ENCODE measurements at regions not wholly inside any gene's neighbourhood (a gene's known extent, or its start where the extent isn't known, plus 50 kb on each side); places are given as distances from the start of the nearest gene placed in this dataset.

DNA sequence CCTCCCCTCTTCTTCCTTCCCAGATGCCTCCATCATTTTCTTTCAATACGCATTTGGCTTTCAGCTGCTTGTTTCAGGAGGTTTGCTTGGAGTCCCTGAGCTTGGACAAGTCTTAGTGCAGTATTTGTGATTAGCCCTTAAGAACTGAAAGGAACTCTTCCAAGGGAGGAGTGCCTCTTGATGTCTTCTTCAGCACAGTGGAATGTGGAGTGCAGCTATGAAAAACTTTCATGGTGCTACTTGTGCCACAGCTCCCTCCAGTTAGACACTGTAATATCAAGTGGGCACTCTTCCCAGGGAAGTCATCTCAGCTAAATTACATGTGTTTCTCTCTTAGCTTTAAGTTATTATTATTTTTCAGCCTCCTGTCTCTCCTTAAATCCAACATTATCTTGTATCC is 173.1 kb downstream of the NECTIN3 start:
- H3K9me3 ChIP-seq (ENCODE audit: control insufficient read depth, insufficient read depth, low read depth, low read length), result no peaks in the 10 kb centered on the region
- TF ChIP-seq ZNF624 (tag by site-specific recombination; IDR thresholded peaks at IDR 0.05), result no peak
- TF ChIP-seq, protein P1, sequence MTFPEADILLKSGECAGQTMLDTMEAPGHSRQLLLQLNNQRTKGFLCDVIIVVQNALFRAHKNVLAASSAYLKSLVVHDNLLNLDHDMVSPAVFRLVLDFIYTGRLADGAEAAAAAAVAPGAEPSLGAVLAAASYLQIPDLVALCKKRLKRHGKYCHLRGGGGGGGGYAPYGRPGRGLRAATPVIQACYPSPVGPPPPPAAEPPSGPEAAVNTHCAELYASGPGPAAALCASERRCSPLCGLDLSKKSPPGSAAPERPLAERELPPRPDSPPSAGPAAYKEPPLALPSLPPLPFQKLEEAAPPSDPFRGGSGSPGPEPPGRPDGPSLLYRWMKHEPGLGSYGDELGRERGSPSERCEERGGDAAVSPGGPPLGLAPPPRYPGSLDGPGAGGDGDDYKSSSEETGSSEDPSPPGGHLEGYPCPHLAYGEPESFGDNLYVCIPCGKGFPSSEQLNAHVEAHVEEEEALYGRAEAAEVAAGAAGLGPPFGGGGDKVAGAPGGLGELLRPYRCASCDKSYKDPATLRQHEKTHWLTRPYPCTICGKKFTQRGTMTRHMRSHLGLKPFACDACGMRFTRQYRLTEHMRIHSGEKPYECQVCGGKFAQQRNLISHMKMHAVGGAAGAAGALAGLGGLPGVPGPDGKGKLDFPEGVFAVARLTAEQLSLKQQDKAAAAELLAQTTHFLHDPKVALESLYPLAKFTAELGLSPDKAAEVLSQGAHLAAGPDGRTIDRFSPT (tag by site-specific recombination; IDR thresholded peaks at IDR 0.05), result no peak
- TF ChIP-seq, protein P2, sequence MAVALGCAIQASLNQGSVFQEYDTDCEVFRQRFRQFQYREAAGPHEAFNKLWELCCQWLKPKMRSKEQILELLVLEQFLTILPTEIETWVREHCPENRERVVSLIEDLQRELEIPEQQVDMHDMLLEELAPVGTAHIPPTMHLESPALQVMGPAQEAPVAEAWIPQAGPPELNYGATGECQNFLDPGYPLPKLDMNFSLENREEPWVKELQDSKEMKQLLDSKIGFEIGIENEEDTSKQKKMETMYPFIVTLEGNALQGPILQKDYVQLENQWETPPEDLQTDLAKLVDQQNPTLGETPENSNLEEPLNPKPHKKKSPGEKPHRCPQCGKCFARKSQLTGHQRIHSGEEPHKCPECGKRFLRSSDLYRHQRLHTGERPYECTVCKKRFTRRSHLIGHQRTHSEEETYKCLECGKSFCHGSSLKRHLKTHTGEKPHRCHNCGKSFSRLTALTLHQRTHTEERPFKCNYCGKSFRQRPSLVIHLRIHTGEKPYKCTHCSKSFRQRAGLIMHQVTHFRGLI (tag by site-specific recombination; IDR thresholded peaks at IDR 0.05), result no peak
- no peak for TF ChIP-seq ZNF473 (tag by site-specific recombination; IDR thresholded peaks at IDR 0.05)
- TF ChIP-seq SP2 (tag by site-specific recombination; IDR thresholded peaks at IDR 0.05), result no peak
- no peaks in the 10 kb centered on the region for H3K4me1 ChIP-seq (ENCODE audit: control insufficient read depth, insufficient read depth, low read length)
- no peak overlapping the region for H3K27ac ChIP-seq (ENCODE audit: extremely low read depth, low read depth, low read length)
- POLR2A ChIA-PET, result no interaction called here
- H3K4me3 ChIP-seq (ENCODE audit: low read depth, low read length), result no peak overlapping the region
- CTCF ChIA-PET, result no interaction called here
- H3K36me3 ChIP-seq (ENCODE audit: control insufficient read depth in 2 of 2, insufficient read depth in 1 of 2, low read length in 2 of 2), result no peaks in the 10 kb centered on the region

GRCh38 chr3:111246967-111247760 is 175.5 kb downstream of the NECTIN3 start:
- Histone ChIP-seq H3K4me3 (ENCODE audit: low read depth, low read length) (no peak overlapping the region), H3K36me3 (ENCODE audit: control insufficient read depth in 2 of 2, insufficient read depth in 1 of 2, low read length in 2 of 2) (no peaks in the 10 kb centered on the region), H3K9me3 (ENCODE audit: control insufficient read depth, insufficient read depth, low read depth, low read length) (no peaks in the 10 kb centered on the region), H3K27ac (ENCODE audit: extremely low read depth, low read depth, low read length) (no peak overlapping the region), H3K4me1 (ENCODE audit: control insufficient read depth, insufficient read depth, low read length) (no peaks in the 10 kb centered on the region)
- no peak for TF ChIP-seq ZNF677 (tag by site-specific recombination; IDR thresholded peaks at IDR 0.05)
- TF ChIP-seq, protein P3, sequence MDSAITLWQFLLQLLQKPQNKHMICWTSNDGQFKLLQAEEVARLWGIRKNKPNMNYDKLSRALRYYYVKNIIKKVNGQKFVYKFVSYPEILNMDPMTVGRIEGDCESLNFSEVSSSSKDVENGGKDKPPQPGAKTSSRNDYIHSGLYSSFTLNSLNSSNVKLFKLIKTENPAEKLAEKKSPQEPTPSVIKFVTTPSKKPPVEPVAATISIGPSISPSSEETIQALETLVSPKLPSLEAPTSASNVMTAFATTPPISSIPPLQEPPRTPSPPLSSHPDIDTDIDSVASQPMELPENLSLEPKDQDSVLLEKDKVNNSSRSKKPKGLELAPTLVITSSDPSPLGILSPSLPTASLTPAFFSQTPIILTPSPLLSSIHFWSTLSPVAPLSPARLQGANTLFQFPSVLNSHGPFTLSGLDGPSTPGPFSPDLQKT (IDR thresholded peaks at IDR 0.05; ENCODE audit: borderline replicate concordance, low read depth, low read length), result no peak
- no peak for TF ChIP-seq ZNF701 (tag by site-specific recombination; IDR thresholded peaks at IDR 0.05)
- TF ChIP-seq ZFP3 (tag by site-specific recombination; IDR thresholded peaks at IDR 0.05; ENCODE audit: low read depth), result no peak
- TF ChIP-seq ZNF214 (tag by site-specific recombination; IDR thresholded peaks at IDR 0.05; ENCODE audit: borderline replicate concordance), result no peak
- TF ChIP-seq ZNF658 (tag by site-specific recombination; IDR thresholded peaks at IDR 0.05), result no peak
- TF ChIP-seq ZBTB26 (tag by site-specific recombination; optimal IDR thresholded peaks at IDR 0.05), result no peak
- TF ChIP-seq, protein P4, sequence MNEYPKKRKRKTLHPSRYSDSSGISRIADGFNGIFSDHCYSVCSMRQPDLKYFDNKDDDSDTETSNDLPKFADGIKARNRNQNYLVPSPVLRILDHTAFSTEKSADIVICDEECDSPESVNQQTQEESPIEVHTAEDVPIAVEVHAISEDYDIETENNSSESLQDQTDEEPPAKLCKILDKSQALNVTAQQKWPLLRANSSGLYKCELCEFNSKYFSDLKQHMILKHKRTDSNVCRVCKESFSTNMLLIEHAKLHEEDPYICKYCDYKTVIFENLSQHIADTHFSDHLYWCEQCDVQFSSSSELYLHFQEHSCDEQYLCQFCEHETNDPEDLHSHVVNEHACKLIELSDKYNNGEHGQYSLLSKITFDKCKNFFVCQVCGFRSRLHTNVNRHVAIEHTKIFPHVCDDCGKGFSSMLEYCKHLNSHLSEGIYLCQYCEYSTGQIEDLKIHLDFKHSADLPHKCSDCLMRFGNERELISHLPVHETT (tag by site-specific recombination; IDR thresholded peaks at IDR 0.05), result no peak
- no peak for TF ChIP-seq ZNF792 (tag by site-specific recombination; IDR thresholded peaks at IDR 0.05)
- no peak for TF ChIP-seq ZNF133 (tag by site-specific recombination; IDR thresholded peaks at IDR 0.05)
- TF ChIP-seq, protein P5, sequence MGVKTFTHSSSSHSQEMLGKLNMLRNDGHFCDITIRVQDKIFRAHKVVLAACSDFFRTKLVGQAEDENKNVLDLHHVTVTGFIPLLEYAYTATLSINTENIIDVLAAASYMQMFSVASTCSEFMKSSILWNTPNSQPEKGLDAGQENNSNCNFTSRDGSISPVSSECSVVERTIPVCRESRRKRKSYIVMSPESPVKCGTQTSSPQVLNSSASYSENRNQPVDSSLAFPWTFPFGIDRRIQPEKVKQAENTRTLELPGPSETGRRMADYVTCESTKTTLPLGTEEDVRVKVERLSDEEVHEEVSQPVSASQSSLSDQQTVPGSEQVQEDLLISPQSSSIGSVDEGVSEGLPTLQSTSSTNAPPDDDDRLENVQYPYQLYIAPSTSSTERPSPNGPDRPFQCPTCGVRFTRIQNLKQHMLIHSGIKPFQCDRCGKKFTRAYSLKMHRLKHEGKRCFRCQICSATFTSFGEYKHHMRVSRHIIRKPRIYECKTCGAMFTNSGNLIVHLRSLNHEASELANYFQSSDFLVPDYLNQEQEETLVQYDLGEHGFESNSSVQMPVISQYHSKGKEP (tag by site-specific recombination; IDR thresholded peaks at IDR 0.05), result no peak
- no peak for TF ChIP-seq ZNF169 (tag by site-specific recombination; IDR thresholded peaks at IDR 0.05)
- no peak for TF ChIP-seq BCL11A (tag by site-specific recombination; IDR thresholded peaks at IDR 0.05; ENCODE audit: low read depth)
- CTCF ChIA-PET, result interaction anchor here (0.6 kb wide), 1 partner anchor 1286 kb away, joined by 3 read pairs; no protein-coding TSS in a partner anchor
- POLR2A ChIA-PET, result no interaction called here

Measured in HEK293 (cell line).